ENCODE measurements at regions not wholly inside any gene's neighbourhood (a gene's known extent, or its start where the extent isn't known, plus 50 kb on each side); places are given as distances from the start of the nearest gene placed in this dataset.
"Not testable (repeated sequence)": the region's sequence is repeated elsewhere in the genome, so short reads cannot be mapped to it uniquely, and the experiment has no call there.

- Histone ChIP-seq H3K9me3 (no peaks in the 10 kb centered on the region), H3K36me3 (no peaks in the 10 kb centered on the region), H3K4me3 (no peak overlapping the region), H3K27me3 (no peaks in the 10 kb centered on the region)
- DNase-seq, result no peak
Measured at GRCh38 chr14:22179190-22179589, 409.8 kb downstream of the DAD1 start.

- Histone ChIP-seq H3K27me3 (no peaks in the 10 kb centered on the region), H3K36me3 (no peaks in the 10 kb centered on the region), H3K9me3 (no peaks in the 10 kb centered on the region), H3K4me3 (no peak overlapping the region)
- DNase-seq, result no peak
Measured at GRCh38 chr14:22178333-22178839, 410.6 kb downstream of the DAD1 start.

- H3K36me3 ChIP-seq, result no peaks in the 10 kb centered on the region
- no peak for DNase-seq
- no peak overlapping the region for H3K4me3 ChIP-seq
- H3K27me3 ChIP-seq, result no peaks in the 10 kb centered on the region
- no peaks in the 10 kb centered on the region for H3K9me3 ChIP-seq
Measured at GRCh38 chr14:22177870-22178269, 411.2 kb downstream of the DAD1 start.

DNA sequence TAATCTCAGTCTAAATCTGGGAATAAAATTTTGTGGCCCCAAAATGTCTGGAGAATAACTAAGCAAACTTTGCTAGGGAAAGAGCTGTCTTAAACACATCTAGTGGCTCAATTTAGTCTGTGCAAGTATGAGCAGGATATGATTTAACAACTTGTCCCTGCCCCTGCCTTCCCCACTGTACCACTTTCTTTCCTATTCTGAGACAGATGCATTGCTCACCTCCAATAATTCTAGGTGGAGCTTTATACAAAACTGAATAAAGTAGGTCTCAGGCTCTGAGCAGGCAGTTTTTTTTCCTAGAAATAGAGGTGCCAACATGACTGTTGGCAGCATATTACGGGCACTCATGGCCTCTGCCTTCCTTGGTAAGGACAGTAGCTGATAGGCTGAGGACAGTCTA is 412.1 kb downstream of the DAD1 start:
- Histone ChIP-seq H3K27me3 (no peaks in the 10 kb centered on the region), H3K4me3 (no peak overlapping the region), H3K36me3 (no peaks in the 10 kb centered on the region), H3K9me3 (no peaks in the 10 kb centered on the region)
- no peak for DNase-seq

GRCh38 chr14:22175278-22175558 is 413.8 kb downstream of the DAD1 start:
- not testable (repeated sequence) for H3K4me3 ChIP-seq, H3K9me3 ChIP-seq, H3K27me3 ChIP-seq, H3K36me3 ChIP-seq, DNase-seq

DNA sequence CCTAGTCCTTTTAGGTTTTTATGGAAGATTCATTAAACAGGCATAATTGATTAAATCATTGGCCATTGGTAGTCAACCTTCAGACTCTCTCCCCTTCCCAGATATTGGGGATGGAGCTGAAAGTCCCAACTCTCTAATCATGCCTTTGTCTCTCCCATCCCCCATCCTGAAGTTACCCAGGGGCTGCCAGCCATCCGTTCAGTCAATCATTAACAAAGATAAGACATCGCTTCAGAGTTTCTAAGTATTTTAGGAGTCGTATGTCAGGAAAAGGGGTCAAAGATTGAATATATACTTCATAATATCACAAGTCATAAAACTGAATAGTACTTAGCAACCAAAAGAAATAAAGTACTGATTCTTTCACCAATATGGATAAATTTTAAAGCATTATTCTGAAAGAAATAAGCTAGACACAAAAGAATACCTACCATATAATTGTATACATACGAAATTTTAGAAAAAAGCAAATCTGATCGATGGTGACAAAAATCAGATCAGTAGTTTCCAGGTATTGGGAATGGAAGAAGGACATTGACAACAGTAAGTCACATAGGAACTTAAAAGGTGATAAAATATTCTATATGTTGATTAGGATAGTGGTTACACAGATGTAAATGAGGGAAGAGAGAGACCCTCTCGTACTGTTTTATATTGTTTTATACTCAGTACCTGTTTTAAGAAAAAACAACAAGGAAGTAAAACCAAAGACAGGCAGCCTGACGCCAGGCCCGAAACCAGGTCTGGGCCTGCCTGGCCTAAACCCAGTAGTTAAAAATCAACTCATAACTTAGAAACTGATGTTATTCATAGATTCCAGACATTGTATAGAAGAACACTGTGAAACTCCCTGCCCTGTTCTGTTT is 414.4 kb downstream of the DAD1 start:
- DNase-seq, result no peak
- H3K4me3 ChIP-seq, result no peak overlapping the region
- no peaks in the 10 kb centered on the region for H3K9me3 ChIP-seq
- no peaks in the 10 kb centered on the region for H3K36me3 ChIP-seq
- no peaks in the 10 kb centered on the region for H3K27me3 ChIP-seq

- DNase-seq, result no peak
- Histone ChIP-seq H3K36me3 (no peaks in the 10 kb centered on the region), H3K27me3 (no peaks in the 10 kb centered on the region), H3K4me3 (no peak overlapping the region), H3K9me3 (no peaks in the 10 kb centered on the region)
Measured at GRCh38 chr14:22168092-22168955, 420.7 kb downstream of the DAD1 start.

DNA sequence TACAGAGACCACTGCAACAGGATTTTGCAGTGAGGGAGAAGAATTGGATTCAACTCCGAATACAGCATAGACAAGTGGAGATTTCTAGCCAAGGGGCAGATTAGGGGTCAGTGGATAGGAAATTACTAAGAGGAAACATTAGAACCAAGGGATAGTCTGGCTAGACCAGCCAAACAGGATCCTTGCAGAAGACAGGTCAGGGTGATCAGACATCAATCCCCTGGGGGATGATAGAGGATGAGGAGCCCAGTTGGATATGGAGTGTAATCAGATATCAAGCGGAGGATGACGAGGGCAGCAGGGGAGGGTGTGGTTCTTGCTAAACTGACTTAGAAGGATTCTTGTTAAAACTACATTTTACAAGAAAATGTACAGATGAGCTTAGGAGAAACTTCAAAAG is 424.4 kb downstream of the DAD1 start:
- DNase-seq, result no peak
- Histone ChIP-seq H3K27me3 (no peaks in the 10 kb centered on the region), H3K9me3 (no peaks in the 10 kb centered on the region), H3K4me3 (no peak overlapping the region), H3K36me3 (no peaks in the 10 kb centered on the region)

- H3K4me3 ChIP-seq, result no peak overlapping the region
- H3K36me3 ChIP-seq, result no peaks in the 10 kb centered on the region
- DNase-seq, result no peak
- H3K27me3 ChIP-seq, result no peaks in the 10 kb centered on the region
- no peaks in the 10 kb centered on the region for H3K9me3 ChIP-seq
Measured at GRCh38 chr14:22163051-22163450, 426.0 kb downstream of the DAD1 start.

- no peaks in the 10 kb centered on the region for H3K27me3 ChIP-seq
- no peaks in the 10 kb centered on the region for H3K9me3 ChIP-seq
- H3K4me3 ChIP-seq, result no peak overlapping the region
- H3K36me3 ChIP-seq, result no peaks in the 10 kb centered on the region
- DNase-seq, result no peak
Measured at GRCh38 chr14:22159957-22160356, 429.1 kb downstream of the DAD1 start.

DNA sequence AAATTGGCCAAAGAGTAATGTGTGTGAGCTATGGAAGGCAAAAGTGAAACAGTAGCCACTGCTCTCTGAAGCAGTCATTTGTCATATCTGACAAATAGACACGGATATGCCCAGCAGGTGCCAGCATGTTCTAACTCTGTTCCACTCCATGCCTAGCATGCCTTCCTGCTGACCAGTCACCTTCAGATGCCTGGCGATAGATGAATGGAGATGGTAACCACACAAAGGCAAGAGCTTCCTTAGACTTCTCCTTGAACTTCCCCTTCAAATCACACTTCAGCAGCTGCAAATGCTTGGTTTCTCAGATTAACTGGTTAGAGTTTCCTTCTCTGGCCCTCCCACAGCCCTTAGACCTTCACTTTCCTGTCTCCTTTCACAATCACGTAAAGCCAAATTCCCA is 429.9 kb downstream of the DAD1 start:
- no peaks in the 10 kb centered on the region for H3K9me3 ChIP-seq
- no peak overlapping the region for H3K4me3 ChIP-seq
- no peaks in the 10 kb centered on the region for H3K27me3 ChIP-seq
- H3K36me3 ChIP-seq, result no peaks in the 10 kb centered on the region
- DNase-seq, result no peak

DNA sequence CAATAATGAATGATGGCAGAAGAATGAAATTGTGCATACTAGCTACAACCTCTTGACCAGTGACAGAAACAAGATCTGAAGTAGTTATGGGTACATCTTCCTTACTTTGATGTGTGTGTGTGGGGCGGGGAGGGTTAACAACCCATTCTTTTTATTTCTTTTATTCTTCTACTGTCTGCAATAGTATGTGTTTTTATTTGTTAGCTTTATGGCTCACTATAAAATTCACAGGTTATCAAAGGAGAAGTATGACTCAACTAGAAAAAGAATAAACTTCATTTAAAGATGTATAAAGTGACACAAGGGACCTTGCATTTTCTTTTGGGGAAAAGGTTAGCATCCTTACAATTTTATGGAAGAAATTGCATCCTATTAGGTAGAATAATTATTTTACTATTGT is 430.5 kb downstream of the DAD1 start:
- Histone ChIP-seq H3K27me3 (no peaks in the 10 kb centered on the region), H3K9me3 (no peaks in the 10 kb centered on the region), H3K4me3 (no peak overlapping the region), H3K36me3 (no peaks in the 10 kb centered on the region)
- DNase-seq, result no peak

GRCh38 chr14:22155571-22155970 is 433.5 kb downstream of the DAD1 start:
- no peak overlapping the region for H3K4me3 ChIP-seq
- no peak for DNase-seq
- H3K36me3 ChIP-seq, result no peaks in the 10 kb centered on the region

GRCh38 chr14:22152903-22153302 is 436.1 kb downstream of the DAD1 start:
- no peak for DNase-seq

More at GRCh38 chr14:22155571-22155970, 433.5 kb downstream of the DAD1 start:
- no peaks in the 10 kb centered on the region for H3K9me3 ChIP-seq
- no peaks in the 10 kb centered on the region for H3K27me3 ChIP-seq

DNA sequence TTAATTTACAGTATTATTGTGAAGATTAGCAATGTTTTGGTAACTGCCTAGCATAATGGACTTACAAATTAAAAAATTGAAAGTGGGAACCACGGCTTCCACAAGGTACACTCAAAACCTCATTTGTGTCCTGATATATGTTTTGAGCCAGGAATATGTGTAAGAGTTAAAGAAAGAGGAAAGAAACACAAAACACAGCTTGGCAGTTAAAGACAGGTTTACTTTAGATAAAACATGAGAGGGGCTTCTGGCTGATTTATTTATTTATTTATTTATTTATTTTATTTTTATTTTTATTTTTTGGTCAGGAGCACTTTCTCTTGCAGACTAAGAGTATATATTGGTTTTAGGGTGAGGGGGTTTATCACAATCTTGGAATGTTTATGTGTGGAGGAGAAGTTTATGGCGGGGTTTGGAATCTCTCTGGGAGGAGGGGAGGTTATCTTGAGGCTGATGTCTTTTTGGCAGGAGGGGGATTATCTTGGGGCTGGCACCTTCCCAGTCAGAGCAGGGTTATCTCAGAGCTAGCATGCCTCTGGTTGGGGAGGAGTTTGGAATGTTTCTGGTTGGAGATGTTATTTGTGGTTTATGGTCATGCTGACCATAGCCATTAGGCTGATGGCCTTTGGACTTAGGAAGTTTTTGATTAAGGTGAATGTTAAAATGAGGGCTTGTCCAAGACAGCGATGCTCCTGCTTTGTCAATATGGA is 436.7 kb downstream of the DAD1 start:
- H3K4me3 ChIP-seq, result no peak overlapping the region
- no peaks in the 10 kb centered on the region for H3K27me3 ChIP-seq
- H3K9me3 ChIP-seq, result no peaks in the 10 kb centered on the region
- no peak for DNase-seq
- no peaks in the 10 kb centered on the region for H3K36me3 ChIP-seq

More at GRCh38 chr14:22152903-22153302, 436.1 kb downstream of the DAD1 start:
- no peak overlapping the region for H3K4me3 ChIP-seq
- no peaks in the 10 kb centered on the region for H3K27me3 ChIP-seq
- no peaks in the 10 kb centered on the region for H3K36me3 ChIP-seq
- H3K9me3 ChIP-seq, result no peaks in the 10 kb centered on the region

- H3K36me3 ChIP-seq, result no peaks in the 10 kb centered on the region
- no peak overlapping the region for H3K4me3 ChIP-seq
- H3K9me3 ChIP-seq, result no peaks in the 10 kb centered on the region
- no peaks in the 10 kb centered on the region for H3K27me3 ChIP-seq
- DNase-seq, result no peak
Measured at GRCh38 chr14:22151121-22151520, 437.9 kb downstream of the DAD1 start.

GRCh38 chr14:22149058-22149457 is 440.0 kb downstream of the DAD1 start:
- H3K9me3 ChIP-seq, result no peaks in the 10 kb centered on the region
- no peak overlapping the region for H3K4me3 ChIP-seq
- no peaks in the 10 kb centered on the region for H3K27me3 ChIP-seq
- DNase-seq, result no peak
- H3K36me3 ChIP-seq, result no peaks in the 10 kb centered on the region
